HG03135 (cell line): ENCODE measurements at regions not wholly inside any gene's neighbourhood (a gene's known extent, or its start where the extent isn't known, plus 50 kb on each side); places are given as distances from the start of the nearest gene placed in this dataset.

ENCODE experiments used
- ATAC-seq: cut with Tn5 transposase; IDR thresholded peaks from one replicate; pipeline ENCODE4 v1.9.1; 2021; ENCODE audit warnings: mild to moderate bottlenecking, moderate library complexity; ENCODE audit not compliant: unreplicated experiment

DNA sequence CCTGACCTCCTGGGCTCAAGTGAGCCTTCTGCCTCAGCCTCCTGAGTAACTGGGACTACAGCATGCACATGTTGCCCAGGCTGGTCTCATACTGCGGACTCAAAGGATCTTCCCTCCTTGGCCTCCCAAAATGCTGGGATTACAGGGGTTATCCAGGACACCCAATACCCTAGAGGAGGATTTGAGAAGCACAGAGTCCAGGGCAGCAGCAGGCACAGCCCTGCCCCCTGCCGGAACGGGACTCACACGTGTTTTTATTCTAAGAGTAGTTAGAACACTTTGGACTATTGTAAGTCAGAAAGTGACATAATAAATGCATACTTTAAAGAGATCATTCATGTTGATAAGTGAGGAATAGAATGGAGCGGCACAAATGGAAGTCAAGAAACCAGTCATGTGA lies 80.2 kb downstream of the C6orf118 start:
- no peak for ATAC-seq

DNA sequence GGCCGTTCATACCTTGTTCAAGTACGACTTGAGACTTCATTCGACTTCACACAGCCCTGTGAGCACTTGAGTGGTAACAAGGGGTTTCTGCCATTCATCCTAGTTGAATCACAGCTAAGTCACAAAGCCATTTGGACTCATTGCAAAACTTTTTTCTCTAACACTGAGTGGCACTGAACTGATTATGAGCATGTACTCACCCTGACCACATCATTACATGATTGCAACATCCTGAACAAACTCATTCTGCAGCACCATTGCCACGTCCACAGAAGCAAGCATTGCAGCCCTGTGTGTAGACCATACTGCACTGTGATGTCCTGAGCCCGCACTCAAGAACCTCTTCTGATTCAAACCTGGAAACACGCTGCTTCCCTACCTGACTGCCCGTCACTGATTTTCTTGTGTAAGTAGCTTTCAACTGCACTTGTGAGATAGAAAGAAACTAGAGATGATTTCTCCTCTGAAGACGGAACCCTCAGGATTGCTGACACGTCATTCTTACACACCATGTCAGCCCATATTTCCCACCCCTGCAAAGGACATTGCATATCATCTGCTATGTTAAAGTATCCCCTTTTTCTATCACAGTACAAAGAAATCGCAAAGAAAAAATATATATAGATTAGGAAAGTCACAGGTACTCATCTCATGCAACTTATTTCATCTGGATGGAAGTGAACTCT lies 81.6 kb downstream of the C6orf118 start:
- ATAC-seq: no peak

DNA sequence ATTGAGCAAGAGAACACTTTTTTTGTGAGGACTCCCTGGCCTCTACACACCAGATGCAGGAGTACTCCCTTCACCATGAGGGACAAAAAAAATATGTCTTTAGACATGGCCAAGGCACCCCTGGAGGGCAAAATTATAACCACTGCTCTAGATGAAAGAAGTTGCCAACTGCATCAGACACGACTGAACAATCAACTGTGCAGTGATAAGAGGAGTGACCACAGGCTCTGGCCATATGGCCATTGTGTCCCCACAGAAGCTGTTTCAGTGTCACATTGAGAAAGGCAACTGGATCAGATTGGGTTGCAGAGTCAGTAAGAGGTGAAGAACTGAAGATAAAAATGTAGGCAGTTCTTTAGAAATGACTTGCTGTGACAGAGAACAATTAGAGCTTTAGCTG lies 85.7 kb downstream of the C6orf118 start:
- ATAC-seq: no peak

DNA sequence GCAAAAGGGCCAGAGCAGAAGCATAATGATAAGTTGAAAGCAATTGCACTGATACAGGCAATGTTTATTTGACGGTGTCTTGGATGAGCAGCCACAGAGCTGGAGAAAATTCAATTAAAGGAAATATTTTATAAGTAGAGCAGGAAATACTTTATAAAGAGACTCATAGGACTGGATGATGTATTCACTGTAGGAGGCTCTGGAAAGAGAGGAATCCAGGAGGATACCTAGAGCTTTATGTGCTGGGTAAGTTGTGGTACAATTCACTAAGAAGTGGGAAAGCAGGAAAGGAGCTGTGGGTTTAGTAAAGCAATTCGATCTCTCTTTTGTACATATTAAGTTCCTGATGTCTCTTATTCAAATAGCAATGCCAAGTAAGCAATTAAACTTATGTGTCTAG lies 86.3 kb downstream of the C6orf118 start:
- no peak for ATAC-seq

DNA sequence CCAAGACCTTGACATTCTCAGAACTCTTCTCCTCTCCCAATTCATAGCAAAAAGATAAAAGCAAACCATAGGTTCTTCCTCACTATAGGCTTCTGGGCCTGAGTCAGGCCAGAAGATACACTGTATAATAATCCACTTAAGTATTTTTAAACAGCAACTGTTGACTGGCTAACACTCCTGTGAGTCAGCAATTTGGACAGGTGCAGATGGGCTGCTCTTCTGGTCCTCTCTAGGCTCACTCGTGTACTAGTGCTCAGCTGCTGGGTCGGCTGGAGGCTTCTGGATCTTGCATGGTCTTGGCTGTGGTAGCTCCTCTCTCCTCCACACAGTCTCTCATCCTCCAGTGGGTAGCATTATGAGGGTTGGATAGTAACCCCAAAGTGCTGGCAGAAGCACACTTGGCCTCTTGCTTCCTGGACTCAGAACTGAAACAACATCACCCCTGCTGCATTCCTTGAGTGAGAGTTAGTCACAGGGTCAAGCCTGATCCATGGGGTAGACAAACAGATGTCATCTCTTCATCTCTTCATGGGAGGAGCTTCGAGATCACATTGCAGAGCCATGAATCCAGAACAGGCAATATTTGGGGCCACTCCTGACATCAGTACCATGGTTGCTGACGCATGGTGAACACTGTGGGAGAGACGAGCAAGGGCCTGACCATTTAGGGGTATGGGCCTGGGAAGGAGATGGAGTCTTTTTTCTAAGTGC lies 86.9 kb downstream of the C6orf118 start:
- ATAC-seq: no peak

GRCh38 chr6:165220045-165220444 lies 89.4 kb downstream of the C6orf118 start:
- no peak for ATAC-seq

DNA sequence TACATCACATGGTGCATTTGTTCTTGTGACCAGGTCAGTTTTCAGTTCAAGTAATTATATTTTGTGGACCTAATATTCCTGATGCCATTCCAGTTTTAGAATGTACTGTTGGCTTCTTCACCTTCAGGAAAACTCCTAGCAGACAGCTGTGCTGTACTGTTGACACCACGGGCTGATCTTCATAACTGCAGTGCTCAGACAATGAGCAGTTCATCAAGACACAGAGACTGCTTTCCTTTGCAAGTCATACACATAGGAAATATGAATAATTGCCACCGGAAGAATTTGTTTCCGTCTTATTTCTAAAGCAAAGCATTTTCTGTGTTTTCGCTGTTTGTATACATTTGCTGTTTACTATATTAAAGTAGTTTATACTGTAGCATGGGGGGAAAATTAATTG lies 89.8 kb downstream of the C6orf118 start:
- no peak for ATAC-seq

DNA sequence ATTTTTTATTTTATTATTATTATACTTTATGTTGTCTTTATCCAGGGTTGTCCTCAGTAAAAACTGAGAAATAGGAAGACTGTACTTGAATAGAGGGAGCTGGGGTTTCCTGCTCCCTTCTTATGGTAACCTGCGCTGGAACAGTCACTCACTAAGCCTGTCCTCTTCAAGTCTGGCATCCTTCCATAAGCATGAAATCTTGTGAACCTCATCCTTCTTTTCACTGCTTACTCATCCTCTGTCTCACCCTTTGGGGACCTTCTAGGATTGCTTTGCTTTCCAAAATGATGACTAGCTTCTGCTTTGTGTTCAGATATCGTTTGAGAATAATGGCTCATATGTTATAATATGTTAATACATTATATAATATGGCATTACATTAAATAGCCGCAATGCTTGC lies 90.6 kb downstream of the C6orf118 start:
- ATAC-seq: no peak

DNA sequence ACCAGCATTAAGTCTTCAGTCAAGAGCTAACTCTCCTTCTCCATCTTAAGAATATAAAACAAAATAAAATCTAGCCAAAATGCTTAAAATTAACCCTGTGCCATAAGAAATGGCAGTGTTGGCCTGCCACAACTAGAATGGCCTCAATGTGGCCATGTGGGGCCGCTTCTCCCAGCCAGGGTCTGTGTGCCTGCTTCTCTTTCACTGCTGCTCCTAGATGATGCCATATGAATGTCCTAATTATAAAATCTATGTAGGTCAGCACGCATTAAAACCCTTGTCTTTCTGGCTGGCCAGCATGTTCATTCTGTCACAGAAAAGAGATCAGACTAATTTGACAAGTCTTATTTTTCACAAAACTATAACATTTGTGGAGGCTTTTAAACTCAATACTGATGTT lies 102.6 kb downstream of the C6orf118 start:
- no peak for ATAC-seq

GRCh38 chr6:165205632-165206031 lies 103.8 kb downstream of the C6orf118 start:
- no peak for ATAC-seq

DNA sequence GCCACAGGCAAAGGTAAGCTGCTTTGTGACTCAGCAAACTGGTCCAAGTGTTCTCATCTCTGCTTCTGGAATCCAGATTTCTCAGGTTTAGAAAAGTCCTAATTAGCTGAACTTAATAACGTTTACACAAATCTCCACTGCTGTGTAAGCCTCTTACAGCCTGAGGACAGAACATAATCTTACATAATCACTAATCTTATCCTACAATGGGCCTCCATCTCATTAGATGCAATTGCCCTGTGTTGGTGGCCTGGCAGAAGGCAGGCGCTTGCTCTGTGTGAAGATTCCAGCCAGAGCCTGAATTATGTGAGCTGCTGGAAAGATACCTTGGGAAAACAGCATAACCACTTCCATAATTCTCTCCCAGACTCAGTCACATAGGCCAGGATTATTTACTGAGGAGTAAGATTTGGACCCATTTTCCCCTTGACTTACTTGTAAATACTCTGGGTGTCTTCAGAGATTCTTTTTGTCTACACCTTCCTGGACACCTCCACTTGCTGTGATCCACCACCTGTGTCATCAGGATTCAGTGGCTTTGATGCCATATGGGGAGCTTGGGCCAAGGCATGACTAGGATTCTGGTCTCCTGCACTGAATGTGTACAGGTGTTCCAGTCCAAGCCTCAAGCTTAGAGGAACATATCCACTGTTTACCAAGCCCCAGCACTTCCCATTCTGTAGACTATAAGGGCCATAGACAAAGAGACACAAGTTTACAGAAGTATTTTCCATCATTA lies 104.4 kb downstream of the C6orf118 start:
- ATAC-seq: no peak

DNA sequence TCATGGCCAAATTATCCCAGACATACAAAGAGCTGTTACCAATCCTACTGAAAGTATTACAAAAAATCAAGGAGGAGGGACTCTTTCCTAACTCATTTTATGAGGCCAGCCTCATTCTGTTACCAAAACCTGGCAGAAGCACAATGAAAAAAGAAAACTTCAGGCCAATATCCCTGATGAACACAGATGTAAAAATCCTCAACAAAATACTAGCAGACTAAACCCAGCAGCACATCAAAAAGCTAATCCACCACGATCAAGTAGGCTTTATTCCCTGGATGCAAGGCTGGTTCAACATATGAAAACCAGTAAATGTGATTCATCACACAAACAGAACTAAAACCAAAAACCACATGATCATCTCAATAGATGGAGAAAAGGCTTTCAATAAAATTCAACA lies 109.2 kb downstream of the C6orf118 start:
- no peak for ATAC-seq

GRCh38 chr6:165191461-165191860 lies 117.9 kb downstream of the C6orf118 start:
- no peak for ATAC-seq

GRCh38 chr6:165186441-165187205 lies 122.8 kb downstream of the C6orf118 start:
- ATAC-seq: no peak

DNA sequence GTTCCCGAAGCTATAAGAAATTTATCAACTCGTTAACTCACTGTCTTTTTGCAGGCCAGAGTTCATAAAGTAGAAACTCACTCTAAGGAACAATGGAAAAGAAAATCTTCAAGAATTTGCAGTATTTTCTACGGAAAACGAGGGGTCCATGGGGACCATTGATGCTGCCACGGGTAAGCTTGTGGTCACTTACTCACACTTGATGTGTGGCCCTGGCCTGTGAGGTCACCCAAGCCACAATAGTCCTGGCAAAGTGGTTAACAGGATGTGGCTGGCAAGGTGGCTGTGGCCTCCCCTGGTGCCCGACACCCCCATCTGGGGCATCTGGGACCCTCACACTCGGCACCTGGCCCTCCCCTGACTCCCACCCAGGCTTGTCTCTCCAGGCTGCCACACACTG lies 123.4 kb downstream of the C6orf118 start:
- ATAC-seq: no peak

GRCh38 chr6:165184192-165184979 lies 125.0 kb downstream of the C6orf118 start:
- no peak for ATAC-seq

GRCh38 chr6:165183496-165184140 lies 125.8 kb downstream of the C6orf118 start:
- ATAC-seq: no peak

DNA sequence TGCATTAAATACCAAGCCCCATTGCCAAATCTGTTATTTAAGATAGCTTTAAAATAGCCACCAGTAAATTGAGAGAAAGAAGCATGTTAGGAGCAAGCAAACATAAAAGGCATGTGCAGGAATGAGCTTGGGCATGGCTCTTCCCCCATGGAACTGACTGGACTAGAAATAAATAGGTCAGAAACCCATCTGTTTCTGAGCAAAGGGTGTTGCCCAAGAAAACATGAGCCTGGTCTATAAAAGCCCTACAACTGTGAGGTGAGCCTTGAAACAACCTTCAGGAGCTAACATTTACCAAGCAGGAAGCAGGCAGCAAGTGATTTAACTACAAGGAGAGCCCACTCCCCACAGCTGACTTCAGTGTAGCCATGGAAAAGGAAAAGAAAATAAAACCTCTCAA lies 126.3 kb downstream of the C6orf118 start:
- ATAC-seq: no peak

DNA sequence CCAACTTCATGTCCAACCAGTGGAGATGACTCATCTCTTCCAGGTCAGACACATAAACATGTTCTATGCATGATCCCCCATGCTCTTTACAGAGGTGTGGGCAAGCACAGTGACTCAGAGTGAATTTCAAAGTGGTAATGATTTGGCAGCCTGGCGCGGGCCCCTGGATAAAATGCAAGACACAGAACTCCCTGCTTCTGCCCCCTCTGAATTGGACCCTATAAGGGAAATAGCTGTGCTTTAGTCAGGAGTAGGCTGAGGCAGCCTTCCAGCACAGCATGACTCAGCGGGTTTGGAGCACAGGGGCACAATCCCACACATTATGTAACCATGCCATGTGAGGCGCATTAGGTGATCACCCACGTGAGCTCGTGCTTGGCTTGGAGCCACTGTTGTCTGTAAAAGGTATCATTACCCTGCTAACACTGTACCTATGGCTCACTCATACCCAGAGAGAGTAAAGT lies 127.4 kb downstream of the C6orf118 start:
- ATAC-seq: no peak

- no peak for ATAC-seq
Measured at GRCh38 chr6:165178056-165178455, 131.3 kb downstream of the C6orf118 start.
